ENCODE measurements at regions not wholly inside any gene's neighbourhood (a gene's known extent, or its start where the extent isn't known, plus 50 kb on each side); places are given as distances from the start of the nearest gene placed in this dataset.

- no peak for TF ChIP-seq RXRA (IDR thresholded peaks at IDR 0.05; ENCODE audit: insufficient read depth, low read depth, low read length)
- TF ChIP-seq EZH2 (IDR thresholded peaks at IDR 0.05; ENCODE audit: low read depth, low read length, severe bottlenecking), result no peak
Measured at GRCh38 chr5:63089147-63089546, 510.5 kb downstream of the LRRC70 start (continued).

All from H1 (cell line).